Breast epithelium (tissue), 3 donors: ENCODE measurements at regions not wholly inside any gene's neighbourhood (a gene's known extent, or its start where the extent isn't known, plus 50 kb on each side); places are given as distances from the start of the nearest gene placed in this dataset.

Experiments used
- CTCF ChIP-seq, 3 donors: fragments of 450-650 bp; IDR thresholded peaks; one replicate each; pipeline ENCODE4 v1.5.1; 2016 to 2017; ENCODE audit warnings: antibody characterized with exemption in 3 of 3, mild to moderate bottlenecking in 3 of 3, moderate library complexity in 3 of 3
- POLR2A ChIP-seq: fragments of 450-650 bp; IDR thresholded peaks from one replicate; pipeline ENCODE4 v1.6.1; 2016; ENCODE audit warnings: antibody characterized with exemption, mild to moderate bottlenecking, moderate library complexity
- POLR2AphosphoS5 ChIP-seq, 3 donors: sonication (generic); formaldehyde crosslinking; IDR thresholded peaks; one replicate each; pipeline ENCODE4 v1.6.1; 2017; ENCODE audit warnings: antibody characterized with exemption in 3 of 3

DNA sequence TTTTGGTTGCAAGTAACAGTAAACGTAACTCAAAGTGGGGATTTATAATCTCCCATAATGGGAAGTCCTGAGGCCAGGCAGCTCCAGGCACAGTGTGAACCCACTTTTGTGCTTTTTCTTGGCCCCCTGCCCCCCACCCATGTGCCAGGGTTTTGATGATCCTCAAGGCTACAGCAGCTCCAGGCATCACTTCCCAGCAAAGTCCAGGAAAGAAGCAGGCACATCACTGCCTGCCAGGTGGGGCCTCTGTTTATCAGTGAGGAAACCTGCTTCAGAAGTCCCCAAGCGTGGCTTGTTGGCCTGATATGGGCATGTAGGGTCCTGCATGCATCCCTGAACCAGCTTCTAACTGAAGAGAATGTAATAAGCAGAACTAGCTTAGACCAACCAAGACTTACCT is 299.2 kb upstream of the SKOR2 start:
- no peak for TF ChIP-seq CTCF (IDR thresholded peaks at IDR 0.05)
- no peak for TF ChIP-seq POLR2AphosphoS5 (IDR thresholded peaks at IDR 0.05)
- no peak for TF ChIP-seq POLR2A
